H1 (cell line): ENCODE measurements at regions not wholly inside any gene's neighbourhood (a gene's known extent, or its start where the extent isn't known, plus 50 kb on each side); places are given as distances from the start of the nearest gene placed in this dataset.

Experiments
- CTCF ChIA-PET: fragments of 300-600 bp; sonication (Branson Sonifier 250); formaldehyde crosslinking; loops from one replicate; lab custom pipeline; 2021; ENCODE audit not compliant: partially characterized antibody; lab: Charles Lee
- POLR2A ChIA-PET: fragments of 300-600 bp; sonication (Branson Sonifier 250); formaldehyde crosslinking; loops from one replicate; lab custom pipeline; 2021; ENCODE audit warnings: inconsistent platforms; ENCODE audit not compliant: partially characterized antibody; lab: Charles Lee
- DNase-seq, 2 experiments: peaks; one replicate each; pipeline versions ENCODE4 v3.0.0 to v3.0.0-alpha.2; 2010 to 2022; ENCODE audit warnings: low spot score in 2 of 2, low read depth in 1 of 2, mixed read lengths in 1 of 2
- FAIRE-seq: peaks from 2 replicates; lab custom pipeline; 2011; peaks lifted over from hg19 to GRCh38; lab: Jason Lieb, UNC
- H2AFZ ChIP-seq: 2 replicates; pipeline ENCODE4 v1.8.1; 2012; ENCODE audit warnings: low read length, inconsistent platforms
- H2AK5ac ChIP-seq: 2 replicates; pipeline ENCODE4 v1.6.1; 2013; ENCODE audit warnings: low read depth, low read length
- H2BK120ac ChIP-seq: replicated peaks from 2 replicates; pipeline ENCODE3; 2013; ENCODE audit warnings: low read depth, low read length, inconsistent platforms
- H2BK12ac ChIP-seq: 2 replicates; pipeline ENCODE4 v1.6.1; 2013; ENCODE audit warnings: low read depth, low read length
- H2BK15ac ChIP-seq: 2 replicates; pipeline ENCODE4 v1.6.1; 2013; ENCODE audit warnings: low read length
- H2BK20ac ChIP-seq: 2 replicates; pipeline ENCODE4 v1.6.1; 2013; ENCODE audit warnings: low read length
- H2BK5ac ChIP-seq: 2 replicates; pipeline ENCODE4 v1.6.1; 2013; ENCODE audit warnings: low read depth, low read length
- H3K14ac ChIP-seq: 2 replicates; pipeline ENCODE4 v1.6.1; 2013; ENCODE audit warnings: inconsistent platforms; ENCODE audit not compliant: insufficient read length
- H3K18ac ChIP-seq: 2 replicates; pipeline ENCODE4 v1.6.1; 2013; ENCODE audit warnings: low read length; ENCODE audit errors: extremely low read depth
- H3K23ac ChIP-seq: 2 replicates; pipeline ENCODE4 v1.6.1; 2013; ENCODE audit warnings: inconsistent platforms; ENCODE audit not compliant: insufficient read length
- H3K23me2 ChIP-seq: 2 replicates; pipeline ENCODE4 v1.6.1; 2013; ENCODE audit warnings: low read depth, low read length
- H3K27ac ChIP-seq: 2 replicates; pipeline ENCODE4 v1.6.1; 2011; ENCODE audit warnings: low read depth, low read length, inconsistent platforms
- H3K27me3 ChIP-seq, 4 experiments: replicated peaks in 1 of 4; 1 replicate in 1 of 4; 2 replicates in 3 of 4; pipeline versions ENCODE4 v1.6.1 to v1.8.1; 2011 to 2013; ENCODE audit warnings: low read length in 3 of 4, mild to moderate bottlenecking in 3 of 4, inconsistent platforms in 2 of 4, mixed read lengths in 2 of 4, moderate library complexity in 1 of 4; ENCODE audit not compliant: control insufficient read depth in 3 of 4, insufficient read depth in 3 of 4; ENCODE audit errors: extremely low read depth in 1 of 4
- H3K36me3 ChIP-seq, 4 experiments: 2 replicates each; pipeline versions ENCODE4 v1.6.1 to v1.8.1; 2011 to 2013; ENCODE audit warnings: mild to moderate bottlenecking in 4 of 4, low read length in 3 of 4, moderate library complexity in 2 of 4, control low read depth in 1 of 4, inconsistent platforms in 1 of 4; ENCODE audit not compliant: insufficient read depth in 4 of 4, control insufficient read depth in 2 of 4
- H3K4ac ChIP-seq: replicated peaks from 2 replicates; pipeline ENCODE3; 2013; ENCODE audit warnings: low read length, low read depth, mixed read lengths, inconsistent platforms; ENCODE audit not compliant: insufficient read length
- H3K4me1 ChIP-seq, 4 experiments: replicated peaks in 1 of 4; 1 replicate in 1 of 4; 2 replicates in 3 of 4; pipeline versions ENCODE4 v1.6.1 to v1.8.1; 2011 to 2013; ENCODE audit warnings: low read length in 3 of 4, inconsistent platforms in 2 of 4, mixed read lengths in 1 of 4; ENCODE audit not compliant: insufficient read depth in 4 of 4, control insufficient read depth in 3 of 4
- H3K4me2 ChIP-seq, 2 experiments: 2 replicates each; pipeline versions ENCODE4 v1.6.1 to v1.8.1; 2011 to 2013; ENCODE audit warnings: low read depth in 2 of 2, low read length in 2 of 2, control low read depth in 1 of 2, inconsistent platforms in 1 of 2, mild to moderate bottlenecking in 1 of 2; ENCODE audit not compliant: insufficient read depth in 1 of 2
- H3K4me3 ChIP-seq, 4 experiments: fragments of 200-600, 300-600 bp in 1 of 4; sonication (generic), shearing (Covaris generic), sonication (Bioruptor Twin) in 1 of 4; 2 replicates each; pipeline versions ENCODE4 v1.5.1 to v1.8.1; 2011 to 2016; ENCODE audit warnings: low read length in 4 of 4, low read depth in 3 of 4, control low read depth in 2 of 4, inconsistent platforms in 2 of 4, mild to moderate bottlenecking in 2 of 4, mixed read lengths in 1 of 4, moderate library complexity in 1 of 4; ENCODE audit not compliant: insufficient read depth in 2 of 4; ENCODE audit errors: extremely low read depth in 1 of 4
- H3K56ac ChIP-seq: replicated peaks from 2 replicates; pipeline ENCODE3; 2013; ENCODE audit warnings: low read depth, mild to moderate bottlenecking, mixed read lengths, low read length, inconsistent platforms; ENCODE audit not compliant: insufficient read length
- H3K79me1 ChIP-seq: 2 replicates; pipeline ENCODE4 v1.6.1; 2013; ENCODE audit warnings: low read depth, low read length, control low read depth
- H3K79me2 ChIP-seq, 2 experiments: 2 replicates each; pipeline versions ENCODE4 v1.6.1 to v1.8.1; 2012 to 2013; ENCODE audit warnings: low read length in 2 of 2, mild to moderate bottlenecking in 2 of 2, inconsistent platforms in 1 of 2; ENCODE audit not compliant: insufficient read depth in 2 of 2, control insufficient read depth in 1 of 2
- H3K9ac ChIP-seq, 4 experiments: replicated peaks in 1 of 4; 1 replicate in 1 of 4; 2 replicates in 3 of 4; pipeline versions ENCODE4 v1.6.1 to v1.8.1; 2011 to 2013; ENCODE audit warnings: low read depth in 3 of 4, low read length in 3 of 4, control low read depth in 2 of 4, mild to moderate bottlenecking in 2 of 4, moderate library complexity in 2 of 4, inconsistent platforms in 1 of 4; ENCODE audit errors: extremely low read depth in 1 of 4
- H3K9me3 ChIP-seq, 2 experiments: 2 replicates each; pipeline versions ENCODE4 v1.6.1 to v1.8.1; 2012 to 2013; ENCODE audit warnings: mild to moderate bottlenecking in 2 of 2, moderate library complexity in 2 of 2, control low read depth in 1 of 2, inconsistent platforms in 1 of 2, low read depth in 1 of 2, low read length in 1 of 2, mixed read lengths in 1 of 2; ENCODE audit not compliant: insufficient read depth in 2 of 2
- H4K20me1 ChIP-seq, 2 experiments: replicated peaks in 1 of 2; 2 replicates each; pipeline versions ENCODE3 to v1.8.1; 2011 to 2013; ENCODE audit warnings: inconsistent platforms in 2 of 2, low read length in 2 of 2, mild to moderate bottlenecking in 1 of 2; ENCODE audit not compliant: insufficient read depth in 2 of 2, control insufficient read depth in 1 of 2
- H4K5ac ChIP-seq: 2 replicates; pipeline ENCODE4 v1.6.1; 2013; ENCODE audit warnings: low read length, low read depth, mixed read lengths, inconsistent platforms; ENCODE audit not compliant: insufficient read length
- H4K8ac ChIP-seq: 2 replicates; pipeline ENCODE4 v1.8.0; 2013; ENCODE audit warnings: mild to moderate bottlenecking, moderate library complexity, low read length, inconsistent platforms; ENCODE audit not compliant: insufficient read depth; ENCODE audit errors: extremely low read depth
- H4K91ac ChIP-seq: replicated peaks from 2 replicates; pipeline ENCODE3; 2013; ENCODE audit warnings: low read length, mixed read lengths, inconsistent platforms; ENCODE audit not compliant: insufficient read length
- EP300 ChIP-seq, 2 experiments: IDR thresholded peaks; 1 replicate in 1 of 2; 2 replicates in 1 of 2; pipeline ENCODE4 v1.6.1; 2011 to 2012; ENCODE audit warnings: low read depth in 2 of 2, low read length in 2 of 2, mild to moderate bottlenecking in 2 of 2, borderline replicate concordance in 1 of 2, inconsistent platforms in 1 of 2, moderate library complexity in 1 of 2
- NANOG ChIP-seq: IDR thresholded peaks from 2 replicates; pipeline ENCODE4 v1.6.1; 2011; ENCODE audit warnings: low read length, low read depth, mild to moderate bottlenecking, inconsistent platforms; ENCODE audit not compliant: insufficient read depth, poor library complexity, severe bottlenecking
- NRF1 ChIP-seq: IDR thresholded peaks from 2 replicates; pipeline ENCODE4 v1.6.1; 2011; ENCODE audit warnings: mild to moderate bottlenecking, low read depth, low read length, improper control_type of control experiment
- SP1 ChIP-seq: IDR thresholded peaks from 2 replicates; pipeline ENCODE4 v1.6.1; 2011; ENCODE audit warnings: low read depth, low read length
- WGBS, 2 experiments: shearing (Covaris generic) in 1 of 2; methylation state at CpG; one replicate each; pipeline versions ENCODE4 v1.1.6 to v1.1.7; 2013 to 2015; ENCODE audit warnings: low lambda C conversion rate in 2 of 2, mixed read lengths in 2 of 2, inconsistent platforms in 1 of 2, low coverage in 1 of 2, missing lambda C conversion rate in 1 of 2; ENCODE audit not compliant: insufficient replicate concordance in 2 of 2, insufficient coverage in 1 of 2, insufficient read length in 1 of 2; ENCODE audit errors: extremely low coverage in 1 of 2, missing lambda C conversion rate in 1 of 2; 5-methylcytosine and 5-hydroxymethylcytosine counted together

- no peak overlapping the region for H3K56ac ChIP-seq
- no peak overlapping the region for H3K18ac ChIP-seq
- ChIA-PET POLR2A (no interaction called here), CTCF (interaction anchor here (1.0 kb wide), 1 partner anchor 299 kb away, joined by 3 read pairs; no protein-coding TSS in a partner anchor)
- H4K91ac ChIP-seq = no peak overlapping the region
- no peaks in the 10 kb centered on the region for H3K4me1 ChIP-seq
- H3K23me2 ChIP-seq = no peaks in the 10 kb centered on the region
- H3K4me2 ChIP-seq = no peak overlapping the region
- no peak overlapping the region for H3K14ac ChIP-seq
- H3K79me2 ChIP-seq = no peaks in the 10 kb centered on the region
- no peaks in the 10 kb centered on the region for H3K36me3 ChIP-seq
- H4K8ac ChIP-seq = no peak overlapping the region
- H3K9me3 ChIP-seq = no peaks in the 10 kb centered on the region
- no peak overlapping the region for H2BK5ac ChIP-seq
- no peak overlapping the region for H2AFZ ChIP-seq
- no peaks in the 10 kb centered on the region for H3K79me1 ChIP-seq
- H2BK15ac ChIP-seq = no peak overlapping the region
- no peak overlapping the region for H4K5ac ChIP-seq
- no peak overlapping the region for H2BK20ac ChIP-seq
- 82% methylated on average over 3 of the region's 3 CpGs; no CpG with 5 or more reads in 1 of the 2 experiments for WGBS, 2 experiments
- no peak overlapping the region for H3K27ac ChIP-seq
- H4K20me1 ChIP-seq = no peaks in the 10 kb centered on the region
- H3K23ac ChIP-seq = no peak overlapping the region
- FAIRE-seq = no peak
- no peak for DNase-seq
- no peak overlapping the region for H3K9ac ChIP-seq
- no peak overlapping the region for H3K4ac ChIP-seq
- TF ChIP-seq NANOG (no peak), SP1 (no peak), EP300 (IDR thresholded peaks at IDR 0.05; ENCODE audit: borderline replicate concordance in 1 of 2, low read depth in 2 of 2, low read length in 2 of 2) (no peak), NRF1 (no peak)
- no peak overlapping the region for H2AK5ac ChIP-seq
- H2BK120ac ChIP-seq = no peak overlapping the region
- H3K4me3 ChIP-seq = no peak overlapping the region
- no peak overlapping the region for H2BK12ac ChIP-seq
- H3K27me3 ChIP-seq = no peaks in the 10 kb centered on the region
These were observed 169.7 kb upstream of the TBCA start for GRCh38 chr5:77945874-77946273.
